ENCODE measurements at regions not wholly inside any gene's neighbourhood (a gene's known extent, or its start where the extent isn't known, plus 50 kb on each side); places are given as distances from the start of the nearest gene placed in this dataset.

GRCh38 chr7:153044981-153045380 lies 285.4 kb downstream of the ACTR3B start:
- no peak for TF ChIP-seq CTCF (IDR thresholded peaks at IDR 0.05; ENCODE audit: insufficient read depth, low read depth, low read length)
- no peak for TF ChIP-seq EZH2 (IDR thresholded peaks at IDR 0.05; ENCODE audit: insufficient read depth, low read length)
